Sigmoid colon (tissue), 4 donors: ENCODE measurements at regions not wholly inside any gene's neighbourhood (a gene's known extent, or its start where the extent isn't known, plus 50 kb on each side); places are given as distances from the start of the nearest gene placed in this dataset.

Experiments
- CTCF ChIP-seq, 4 experiments: fragments of 450-650 bp in 3 of 4; fragments of 200-600 bp in 1 of 4; IDR thresholded peaks; one replicate each; pipeline ENCODE4 v1.5.1; 2016 to 2019; ENCODE audit warnings: antibody characterized with exemption in 4 of 4, mild to moderate bottlenecking in 3 of 4, moderate library complexity in 2 of 4
- EP300 ChIP-seq, 4 donors: sonication (generic); formaldehyde crosslinking; IDR thresholded peaks; one replicate each; pipeline ENCODE4 v1.6.1; 2017; ENCODE audit warnings: antibody characterized with exemption in 4 of 4
- POLR2A ChIP-seq, 2 donors: fragments of 450-650 bp; IDR thresholded peaks; one replicate each; pipeline ENCODE4 v1.6.1; 2016; ENCODE audit warnings: antibody characterized with exemption in 2 of 2, mild to moderate bottlenecking in 2 of 2, moderate library complexity in 2 of 2
- POLR2AphosphoS5 ChIP-seq, 4 donors: sonication (generic); formaldehyde crosslinking; IDR thresholded peaks; one replicate each; pipeline ENCODE4 v1.6.1; 2017; ENCODE audit warnings: antibody characterized with exemption in 4 of 4

- TF ChIP-seq CTCF (IDR thresholded peaks at IDR 0.05), result no peak
- no peak for TF ChIP-seq POLR2AphosphoS5 (IDR thresholded peaks at IDR 0.05)
- TF ChIP-seq EP300 (IDR thresholded peaks at IDR 0.05), result no peak
- no peak for TF ChIP-seq POLR2A (IDR thresholded peaks at IDR 0.05)
These were observed 235.7 kb downstream of the CDCA7 start for GRCh38 chr2:173590276-173590861.
